ENCODE measurements at regions not wholly inside any gene's neighbourhood (a gene's known extent, or its start where the extent isn't known, plus 50 kb on each side); places are given as distances from the start of the nearest gene placed in this dataset.
"Not testable (repeated sequence)": the region's sequence is repeated elsewhere in the genome, so short reads cannot be mapped to it uniquely, and the experiment has no call there.

- peaks cover 2 to 5% (median 3%) of the 10 kb centered on the region in 3 donors for H3K9me3 Mint-ChIP-seq
- H3K27ac Mint-ChIP-seq, result no peak overlapping the region
- H3K4me3 Mint-ChIP-seq, result no peak overlapping the region
- no peaks in the 10 kb centered on the region for H3K4me1 Mint-ChIP-seq
- no peaks in the 10 kb centered on the region for H3K36me3 Mint-ChIP-seq
- no peaks in the 10 kb centered on the region for H3K27me3 Mint-ChIP-seq
These were observed 220.6 kb downstream of the PTGER3 start for GRCh38 chr1:70827030-70827429.

- H3K36me3 Mint-ChIP-seq, result no peaks in the 10 kb centered on the region
- no peaks in the 10 kb centered on the region for H3K4me1 Mint-ChIP-seq
- peaks cover 2 to 5% (median 3%) of the 10 kb centered on the region in 3 donors for H3K9me3 Mint-ChIP-seq
- no peaks in the 10 kb centered on the region for H3K27me3 Mint-ChIP-seq
- H3K4me3 Mint-ChIP-seq, result no peak overlapping the region
- H3K27ac Mint-ChIP-seq, result no peak overlapping the region
These were observed 219.4 kb downstream of the PTGER3 start for GRCh38 chr1:70828177-70828576.

- H3K27ac Mint-ChIP-seq, H3K9me3 Mint-ChIP-seq, H3K27me3 Mint-ChIP-seq, H3K36me3 Mint-ChIP-seq, H3K4me3 Mint-ChIP-seq, H3K4me1 Mint-ChIP-seq: not testable (repeated sequence)
These were observed 213.3 kb downstream of the PTGER3 start for GRCh38 chr1:70834365-70834764.

GRCh38 chr1:70836456-70836855 is 211.2 kb downstream of the PTGER3 start:
- Mint-ChIP-seq H3K27me3 (no peaks in the 10 kb centered on the region), H3K4me1 (no peaks in the 10 kb centered on the region), H3K27ac (no peak overlapping the region), H3K36me3 (no peaks in the 10 kb centered on the region), H3K9me3 (peaks cover 0 to 3% (median 0%) of the 10 kb centered on the region in 3 donors), H3K4me3 (no peak overlapping the region)

- Mint-ChIP-seq H3K27me3 (no peaks in the 10 kb centered on the region), H3K27ac (no peak overlapping the region), H3K4me3 (no peak overlapping the region), H3K9me3 (peaks cover 0 to 3% (median 0%) of the 10 kb centered on the region in 3 donors), H3K36me3 (no peaks in the 10 kb centered on the region), H3K4me1 (no peaks in the 10 kb centered on the region)
These were observed 207.2 kb downstream of the PTGER3 start for GRCh38 chr1:70840260-70840953.

GRCh38 chr1:70842562-70842961 is 205.1 kb downstream of the PTGER3 start:
- H3K27me3 Mint-ChIP-seq, result no peaks in the 10 kb centered on the region
- peaks cover 0 to 8% (median 3%) of the 10 kb centered on the region in 3 donors for H3K9me3 Mint-ChIP-seq
- no peak overlapping the region for H3K4me3 Mint-ChIP-seq
- no peaks in the 10 kb centered on the region for H3K36me3 Mint-ChIP-seq
- H3K4me1 Mint-ChIP-seq, result no peaks in the 10 kb centered on the region
- H3K27ac Mint-ChIP-seq, result no peak overlapping the region

- Mint-ChIP-seq H3K27ac (no peak overlapping the region), H3K4me3 (no peak overlapping the region), H3K36me3 (no peaks in the 10 kb centered on the region), H3K27me3 (no peaks in the 10 kb centered on the region), H3K4me1 (no peaks in the 10 kb centered on the region), H3K9me3 (peaks cover 0 to 8% (median 3%) of the 10 kb centered on the region in 3 donors)
These were observed 204.2 kb downstream of the PTGER3 start for GRCh38 chr1:70843452-70843851.

GRCh38 chr1:70847013-70847412 is 200.6 kb downstream of the PTGER3 start:
- H3K4me1 Mint-ChIP-seq, result no peaks in the 10 kb centered on the region
- H3K27ac Mint-ChIP-seq, result no peak overlapping the region
- H3K4me3 Mint-ChIP-seq, result no peak overlapping the region
- no peaks in the 10 kb centered on the region for H3K36me3 Mint-ChIP-seq
- H3K27me3 Mint-ChIP-seq, result no peaks in the 10 kb centered on the region
- peaks cover 2 to 12% (median 5%) of the 10 kb centered on the region in 3 donors for H3K9me3 Mint-ChIP-seq

GRCh38 chr1:70855203-70855602 is 192.4 kb downstream of the PTGER3 start:
- Mint-ChIP-seq H3K27ac (no peak overlapping the region), H3K36me3 (no peaks in the 10 kb centered on the region), H3K4me1 (no peaks in the 10 kb centered on the region), H3K27me3 (no peaks in the 10 kb centered on the region), H3K9me3 (peaks cover 3 to 4% (median 4%) of the 10 kb centered on the region in 3 donors), H3K4me3 (no peak overlapping the region)

- H3K27ac Mint-ChIP-seq, result no peak overlapping the region
- H3K36me3 Mint-ChIP-seq, result no peaks in the 10 kb centered on the region
- no peaks in the 10 kb centered on the region for H3K27me3 Mint-ChIP-seq
- H3K4me1 Mint-ChIP-seq, result no peaks in the 10 kb centered on the region
- H3K9me3 Mint-ChIP-seq, result peaks cover 2 to 4% (median 2%) of the 10 kb centered on the region in 3 donors
- H3K4me3 Mint-ChIP-seq, result no peak overlapping the region
These were observed 191.4 kb downstream of the PTGER3 start for GRCh38 chr1:70856201-70856600.

GRCh38 chr1:70863239-70863638 is 184.4 kb downstream of the PTGER3 start:
- peaks cover 0 to 1% (median 0%) of the 10 kb centered on the region in 3 donors for H3K4me1 Mint-ChIP-seq
- no peak overlapping the region for H3K4me3 Mint-ChIP-seq
- H3K9me3 Mint-ChIP-seq, result peaks cover 0 to 5% (median 1%) of the 10 kb centered on the region in 3 donors
- no peak overlapping the region for H3K27ac Mint-ChIP-seq
- H3K36me3 Mint-ChIP-seq, result no peaks in the 10 kb centered on the region
- no peaks in the 10 kb centered on the region for H3K27me3 Mint-ChIP-seq

GRCh38 chr1:70864302-70864701 is 183.3 kb downstream of the PTGER3 start:
- Mint-ChIP-seq H3K4me1 (peaks cover 0 to 1% (median 0%) of the 10 kb centered on the region in 3 donors), H3K4me3 (no peak overlapping the region), H3K27ac (no peak overlapping the region), H3K9me3 (peaks cover 0 to 5% (median 1%) of the 10 kb centered on the region in 3 donors), H3K36me3 (no peaks in the 10 kb centered on the region), H3K27me3 (no peaks in the 10 kb centered on the region)

- peaks cover 0 to 10% (median 0%) of the 10 kb centered on the region in 3 donors for H3K9me3 Mint-ChIP-seq
- no peaks in the 10 kb centered on the region for H3K36me3 Mint-ChIP-seq
- H3K4me3 Mint-ChIP-seq, result no peak overlapping the region
- H3K27me3 Mint-ChIP-seq, result no peaks in the 10 kb centered on the region
- H3K27ac Mint-ChIP-seq, result no peak overlapping the region
- H3K4me1 Mint-ChIP-seq, result peaks cover 0 to 1% (median 0%) of the 10 kb centered on the region in 3 donors
These were observed 180.9 kb downstream of the PTGER3 start for GRCh38 chr1:70866542-70867264.

- Mint-ChIP-seq H3K4me3 (no peak overlapping the region), H3K27me3 (no peaks in the 10 kb centered on the region), H3K9me3 (peaks cover 0 to 9% (median 4%) of the 10 kb centered on the region in 3 donors), H3K4me1 (no peaks in the 10 kb centered on the region), H3K27ac (no peak overlapping the region), H3K36me3 (no peaks in the 10 kb centered on the region)
These were observed 175.8 kb downstream of the PTGER3 start for GRCh38 chr1:70871790-70872189.

GRCh38 chr1:70874063-70874462 is 173.6 kb downstream of the PTGER3 start:
- H3K36me3 Mint-ChIP-seq, result no peaks in the 10 kb centered on the region
- H3K27ac Mint-ChIP-seq, result no peak overlapping the region
- no peaks in the 10 kb centered on the region for H3K27me3 Mint-ChIP-seq
- peaks cover 2 to 9% (median 6%) of the 10 kb centered on the region in 3 donors for H3K9me3 Mint-ChIP-seq
- H3K4me3 Mint-ChIP-seq, result no peak overlapping the region
- no peaks in the 10 kb centered on the region for H3K4me1 Mint-ChIP-seq

- H3K9me3 Mint-ChIP-seq, result peaks cover 2 to 9% (median 6%) of the 10 kb centered on the region in 3 donors
- no peak overlapping the region for H3K4me3 Mint-ChIP-seq
- H3K36me3 Mint-ChIP-seq, result no peaks in the 10 kb centered on the region
- no peaks in the 10 kb centered on the region for H3K4me1 Mint-ChIP-seq
- no peak overlapping the region for H3K27ac Mint-ChIP-seq
- H3K27me3 Mint-ChIP-seq, result no peaks in the 10 kb centered on the region
These were observed 172.8 kb downstream of the PTGER3 start for GRCh38 chr1:70874818-70875217.

Measured in IgD-negative memory B cell (primary cell).